ENCODE measurements at regions not wholly inside any gene's neighbourhood (a gene's known extent, or its start where the extent isn't known, plus 50 kb on each side); places are given as distances from the start of the nearest gene placed in this dataset.

DNA sequence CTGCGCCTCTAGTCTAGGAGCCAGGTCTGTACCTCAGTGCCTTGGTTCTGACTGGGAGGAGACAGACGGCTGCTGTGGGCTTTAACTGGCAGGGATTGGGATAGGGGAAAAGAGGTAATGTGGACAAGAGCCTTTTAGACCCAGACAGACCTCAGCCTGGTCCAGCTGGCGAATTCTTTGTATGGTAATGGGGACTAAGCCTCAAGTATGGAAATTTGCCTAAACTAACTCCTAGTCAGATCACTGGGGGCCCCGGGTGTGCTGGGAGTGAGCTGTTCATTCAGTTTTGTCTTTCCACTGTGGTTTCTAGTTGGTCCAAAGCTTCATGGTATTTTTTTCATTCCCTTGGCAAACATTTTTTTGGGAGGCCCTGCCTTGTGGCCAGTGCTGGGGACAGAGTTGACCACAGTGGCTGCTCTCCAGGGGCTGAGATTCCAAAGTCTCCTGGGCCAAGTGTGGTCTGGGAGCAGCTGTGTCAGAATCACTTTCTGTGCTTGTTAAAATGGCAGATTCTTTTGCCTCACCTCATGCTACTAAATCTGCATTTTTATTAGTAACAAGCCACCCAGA is 261.4 kb upstream of the C2CD4B start:
- TF ChIP-seq, protein P1, sequence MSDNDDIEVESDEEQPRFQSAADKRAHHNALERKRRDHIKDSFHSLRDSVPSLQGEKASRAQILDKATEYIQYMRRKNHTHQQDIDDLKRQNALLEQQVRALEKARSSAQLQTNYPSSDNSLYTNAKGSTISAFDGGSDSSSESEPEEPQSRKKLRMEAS (IDR thresholded peaks at IDR 0.05): no peak
- TF ChIP-seq ZBTB7A (IDR thresholded peaks at IDR 0.05; ENCODE audit: low read depth): no peak

DNA sequence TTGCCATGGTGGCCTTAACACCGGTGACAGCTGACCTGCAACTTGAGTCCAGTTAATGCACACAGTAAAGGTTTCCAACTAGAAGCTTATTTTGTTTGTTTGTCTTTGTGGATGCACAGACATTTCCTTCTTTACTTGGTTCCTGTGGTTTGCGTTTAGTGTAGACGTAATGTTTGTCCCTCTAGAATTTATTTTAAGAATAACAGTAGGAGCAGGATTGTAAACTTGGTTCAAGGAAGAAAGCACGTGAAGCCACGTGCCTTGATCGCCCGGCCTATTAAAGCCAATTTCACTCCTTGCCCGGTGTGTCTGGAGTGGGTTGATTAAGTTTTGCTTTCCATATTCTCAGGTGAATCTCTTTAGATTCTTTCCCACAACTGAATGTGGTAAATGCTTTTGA is 263.2 kb upstream of the C2CD4B start:
- no peak for TF ChIP-seq FOXM1 (IDR thresholded peaks at IDR 0.05; ENCODE audit: borderline replicate concordance, low read depth)

DNA sequence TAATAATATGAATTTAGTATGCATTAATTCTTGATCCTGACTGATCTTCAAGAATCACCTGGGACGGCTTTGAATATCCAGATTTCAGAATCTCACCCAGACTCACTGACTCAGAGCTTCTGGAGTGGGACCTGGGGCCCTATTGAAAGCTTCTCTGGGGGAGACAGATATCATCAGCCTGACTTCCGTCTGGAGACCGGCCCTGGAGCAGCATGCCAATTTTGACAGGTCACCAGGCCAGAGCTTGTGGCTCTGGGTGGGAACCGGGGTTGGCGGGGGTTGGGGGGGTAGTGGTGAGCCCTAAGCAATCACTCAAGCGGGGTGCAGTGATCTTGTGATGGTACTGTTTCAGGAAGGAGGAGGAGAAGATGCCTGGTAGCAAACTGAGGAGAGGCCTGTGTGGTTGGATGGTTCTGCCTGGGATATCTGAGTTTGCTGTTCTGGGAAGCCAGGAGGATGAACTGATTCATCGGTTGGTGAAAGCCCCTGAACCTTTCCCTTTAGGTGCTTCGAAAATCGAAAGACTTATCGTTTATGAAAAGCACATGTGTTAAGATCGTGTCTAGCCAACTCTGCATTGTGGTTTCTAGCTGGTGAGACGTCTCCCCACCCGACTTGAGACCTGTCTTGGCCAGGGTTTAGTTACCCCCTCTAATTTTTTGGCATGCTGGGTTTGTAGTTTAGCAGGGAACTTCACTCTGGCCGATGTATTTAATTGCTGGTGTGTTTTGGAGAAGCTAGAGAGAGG is 263.9 kb upstream of the C2CD4B start:
- TF ChIP-seq NFIC (IDR thresholded peaks at IDR 0.05): no peak
- TF ChIP-seq, protein P2, sequence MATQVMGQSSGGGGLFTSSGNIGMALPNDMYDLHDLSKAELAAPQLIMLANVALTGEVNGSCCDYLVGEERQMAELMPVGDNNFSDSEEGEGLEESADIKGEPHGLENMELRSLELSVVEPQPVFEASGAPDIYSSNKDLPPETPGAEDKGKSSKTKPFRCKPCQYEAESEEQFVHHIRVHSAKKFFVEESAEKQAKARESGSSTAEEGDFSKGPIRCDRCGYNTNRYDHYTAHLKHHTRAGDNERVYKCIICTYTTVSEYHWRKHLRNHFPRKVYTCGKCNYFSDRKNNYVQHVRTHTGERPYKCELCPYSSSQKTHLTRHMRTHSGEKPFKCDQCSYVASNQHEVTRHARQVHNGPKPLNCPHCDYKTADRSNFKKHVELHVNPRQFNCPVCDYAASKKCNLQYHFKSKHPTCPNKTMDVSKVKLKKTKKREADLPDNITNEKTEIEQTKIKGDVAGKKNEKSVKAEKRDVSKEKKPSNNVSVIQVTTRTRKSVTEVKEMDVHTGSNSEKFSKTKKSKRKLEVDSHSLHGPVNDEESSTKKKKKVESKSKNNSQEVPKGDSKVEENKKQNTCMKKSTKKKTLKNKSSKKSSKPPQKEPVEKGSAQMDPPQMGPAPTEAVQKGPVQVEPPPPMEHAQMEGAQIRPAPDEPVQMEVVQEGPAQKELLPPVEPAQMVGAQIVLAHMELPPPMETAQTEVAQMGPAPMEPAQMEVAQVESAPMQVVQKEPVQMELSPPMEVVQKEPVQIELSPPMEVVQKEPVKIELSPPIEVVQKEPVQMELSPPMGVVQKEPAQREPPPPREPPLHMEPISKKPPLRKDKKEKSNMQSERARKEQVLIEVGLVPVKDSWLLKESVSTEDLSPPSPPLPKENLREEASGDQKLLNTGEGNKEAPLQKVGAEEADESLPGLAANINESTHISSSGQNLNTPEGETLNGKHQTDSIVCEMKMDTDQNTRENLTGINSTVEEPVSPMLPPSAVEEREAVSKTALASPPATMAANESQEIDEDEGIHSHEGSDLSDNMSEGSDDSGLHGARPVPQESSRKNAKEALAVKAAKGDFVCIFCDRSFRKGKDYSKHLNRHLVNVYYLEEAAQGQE (IDR thresholded peaks at IDR 0.05; ENCODE audit: low read depth): no peak
- no peak for TF ChIP-seq EGR1 (IDR thresholded peaks at IDR 0.05)
- no peak for TF ChIP-seq CREB1 (IDR thresholded peaks at IDR 0.05; ENCODE audit: low read depth)
- TF ChIP-seq TAF1 (IDR thresholded peaks at IDR 0.05; ENCODE audit: low read depth): no peak
- no peak for TF ChIP-seq TEAD4 (IDR thresholded peaks at IDR 0.05)
- no peak for TF ChIP-seq CEBPB (IDR thresholded peaks at IDR 0.05)
- no peak for TF ChIP-seq FOXM1 (IDR thresholded peaks at IDR 0.05; ENCODE audit: borderline replicate concordance, low read depth)
- no peak for TF ChIP-seq YY1 (IDR thresholded peaks at IDR 0.05; ENCODE audit: low read depth)
- TF ChIP-seq RAD21 (IDR thresholded peaks at IDR 0.05; ENCODE audit: low read depth): no peak
- TF ChIP-seq, protein P3, sequence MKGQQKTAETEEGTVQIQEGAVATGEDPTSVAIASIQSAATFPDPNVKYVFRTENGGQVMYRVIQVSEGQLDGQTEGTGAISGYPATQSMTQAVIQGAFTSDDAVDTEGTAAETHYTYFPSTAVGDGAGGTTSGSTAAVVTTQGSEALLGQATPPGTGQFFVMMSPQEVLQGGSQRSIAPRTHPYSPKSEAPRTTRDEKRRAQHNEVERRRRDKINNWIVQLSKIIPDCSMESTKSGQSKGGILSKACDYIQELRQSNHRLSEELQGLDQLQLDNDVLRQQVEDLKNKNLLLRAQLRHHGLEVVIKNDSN (IDR thresholded peaks at IDR 0.05): no peak
- TF ChIP-seq EP300 (IDR thresholded peaks at IDR 0.05; ENCODE audit: borderline replicate concordance): no peak
- TF ChIP-seq, protein P1 (IDR thresholded peaks at IDR 0.05): no peak

DNA sequence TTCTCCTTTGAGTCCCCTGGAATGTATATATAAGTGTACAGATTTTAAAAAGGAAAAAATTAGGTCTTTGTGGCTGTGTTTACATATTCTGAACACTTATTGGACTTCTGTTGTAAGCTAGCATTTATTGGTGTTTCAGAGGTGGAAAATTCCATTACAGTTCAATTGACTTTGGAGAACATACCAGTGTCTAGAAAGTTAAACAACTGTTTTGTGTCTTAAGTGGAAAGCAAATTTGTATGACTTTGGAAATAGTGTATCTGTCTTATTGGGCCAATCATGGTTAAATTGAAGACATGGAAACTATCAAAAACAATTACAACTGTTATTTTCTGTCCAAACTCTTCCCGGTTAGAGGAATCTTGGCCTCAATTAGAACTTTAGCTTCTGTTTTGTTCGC is 265.0 kb upstream of the C2CD4B start:
- no peak for TF ChIP-seq ZBTB7A (IDR thresholded peaks at IDR 0.05; ENCODE audit: low read depth)
- no peak for TF ChIP-seq RAD21 (IDR thresholded peaks at IDR 0.05; ENCODE audit: low read depth)
- no peak for TF ChIP-seq CEBPB (IDR thresholded peaks at IDR 0.05)
- TF ChIP-seq, protein P2 (IDR thresholded peaks at IDR 0.05; ENCODE audit: low read depth): no peak

DNA sequence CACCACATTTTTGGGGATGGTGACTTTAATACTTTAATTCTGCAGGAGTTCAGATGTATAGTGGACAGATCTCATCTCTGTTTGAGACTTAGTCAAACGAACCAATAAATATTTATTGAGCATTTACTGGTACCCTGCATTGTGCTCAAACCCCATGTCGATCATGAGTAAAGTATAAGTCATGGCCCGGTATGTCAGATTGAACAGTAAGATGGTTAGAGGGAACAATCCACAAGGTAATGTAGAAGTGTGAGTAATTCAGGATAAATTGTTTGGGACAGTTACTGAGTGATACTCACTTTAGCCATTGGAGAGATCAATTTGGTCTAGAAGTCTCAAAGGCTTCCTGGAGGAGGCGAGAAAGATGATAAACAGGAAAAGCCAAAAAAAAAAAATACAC is 265.5 kb upstream of the C2CD4B start:
- TF ChIP-seq EGR1 (IDR thresholded peaks at IDR 0.05) (no peak), ZBTB7A (IDR thresholded peaks at IDR 0.05; ENCODE audit: low read depth) (no peak), FOXM1 (IDR thresholded peaks at IDR 0.05; ENCODE audit: borderline replicate concordance, low read depth) (no peak), YY1 (IDR thresholded peaks at IDR 0.05; ENCODE audit: low read depth) (no peak), TCF12 (IDR thresholded peaks at IDR 0.05; ENCODE audit: low read depth) (no peak), EP300 (IDR thresholded peaks at IDR 0.05; ENCODE audit: borderline replicate concordance) (no peak), CEBPB (IDR thresholded peaks at IDR 0.05) (no peak), TAF1 (IDR thresholded peaks at IDR 0.05; ENCODE audit: low read depth) (no peak), NFIC (IDR thresholded peaks at IDR 0.05) (no peak)
- TF ChIP-seq, protein P2 (IDR thresholded peaks at IDR 0.05; ENCODE audit: low read depth): no peak
